Raji (cell line): ENCODE measurements at regions not wholly inside any gene's neighbourhood (a gene's known extent, or its start where the extent isn't known, plus 50 kb on each side); places are given as distances from the start of the nearest gene placed in this dataset.

Source experiments
- POLR2A ChIP-seq: IDR thresholded peaks from 2 replicates; pipeline ENCODE4 v1.6.1; 2011; ENCODE audit warnings: low read depth, low read length, control low read depth; ENCODE audit not compliant: insufficient read depth

GRCh38 chr5:54756796-54757402 is 228.5 kb downstream of the ESM1 start:
- no peak for TF ChIP-seq POLR2A

DNA sequence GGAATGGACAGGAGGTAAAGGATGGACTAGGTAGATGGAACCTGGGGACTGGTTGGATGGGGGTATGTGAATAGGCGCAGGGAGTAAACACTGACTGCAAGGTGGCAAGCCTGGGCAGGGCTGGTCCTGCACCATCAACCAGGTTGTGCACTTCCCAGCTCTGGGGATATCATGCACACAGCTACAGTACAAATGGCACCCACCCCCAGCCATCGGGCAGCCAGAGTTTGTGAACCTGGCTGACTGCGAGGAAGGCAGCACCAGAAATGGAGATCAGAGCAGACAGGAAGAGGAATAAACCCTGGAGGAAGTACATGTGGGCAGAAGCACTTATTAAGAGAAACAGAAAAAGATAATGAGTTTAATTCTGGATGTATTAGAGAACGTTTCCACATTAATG is 229.1 kb downstream of the ESM1 start:
- no peak for TF ChIP-seq POLR2A

GRCh38 chr5:54754878-54755277 is 230.5 kb downstream of the ESM1 start:
- no peak for TF ChIP-seq POLR2A

DNA sequence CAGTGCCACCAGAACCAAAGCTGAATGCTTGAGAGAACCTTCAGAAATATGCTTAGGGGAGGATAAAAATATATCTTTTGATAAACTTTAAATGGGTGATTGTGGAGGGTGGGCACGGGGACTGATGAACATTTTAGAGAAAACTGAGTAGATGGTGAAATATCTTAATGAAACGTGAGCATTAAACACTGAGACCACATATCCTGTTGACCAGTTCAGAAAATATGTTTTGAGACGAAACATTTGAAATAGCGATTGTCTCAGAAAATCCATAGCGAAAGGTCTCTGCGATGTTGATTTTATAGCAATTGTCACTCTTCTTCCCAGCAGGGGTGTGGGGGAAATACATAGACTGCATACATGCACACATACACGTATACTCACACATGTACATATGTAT is 231.0 kb downstream of the ESM1 start:
- TF ChIP-seq POLR2A, result no peak

GRCh38 chr5:54753753-54754152 is 231.6 kb downstream of the ESM1 start:
- no peak for TF ChIP-seq POLR2A

DNA sequence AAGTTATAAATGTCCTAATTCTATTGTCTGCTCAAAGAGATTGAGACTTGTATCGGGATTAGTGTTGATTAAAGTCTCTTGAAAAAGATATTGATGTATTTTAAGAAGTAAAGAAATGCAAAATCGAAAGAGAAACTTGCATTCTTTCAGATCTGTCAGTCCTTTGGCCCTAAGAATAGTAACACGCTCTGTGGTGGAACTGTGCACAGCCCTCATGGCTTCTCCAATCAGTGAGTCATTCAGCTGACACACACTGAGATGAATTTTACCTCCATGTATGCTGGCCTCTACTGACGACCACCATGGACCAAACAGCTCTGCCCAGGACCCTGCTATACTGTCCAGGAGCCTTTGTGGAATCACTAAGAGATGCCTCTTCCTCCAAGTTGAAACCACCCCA is 232.4 kb downstream of the ESM1 start:
- no peak for TF ChIP-seq POLR2A

DNA sequence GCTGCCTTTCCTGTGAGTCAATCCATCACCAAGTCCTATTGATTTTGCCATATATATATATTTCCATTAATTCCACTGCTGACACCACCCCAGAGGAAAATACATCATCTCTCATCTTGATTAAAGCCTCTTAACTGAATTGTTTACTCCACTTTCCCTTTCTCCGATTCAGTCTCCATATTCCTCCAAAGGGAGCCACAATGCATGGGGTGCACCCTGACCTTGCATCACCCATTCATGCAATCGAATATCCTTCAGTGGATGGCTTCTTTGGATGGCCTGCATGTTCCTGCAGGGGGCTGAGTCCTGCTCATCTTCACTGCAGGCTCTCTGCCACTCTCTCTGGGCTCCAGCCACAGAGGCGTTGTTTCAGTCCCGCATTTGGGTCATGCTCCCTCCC is 231.0 kb downstream of the SNX18 start:
- TF ChIP-seq POLR2A, result no peak

DNA sequence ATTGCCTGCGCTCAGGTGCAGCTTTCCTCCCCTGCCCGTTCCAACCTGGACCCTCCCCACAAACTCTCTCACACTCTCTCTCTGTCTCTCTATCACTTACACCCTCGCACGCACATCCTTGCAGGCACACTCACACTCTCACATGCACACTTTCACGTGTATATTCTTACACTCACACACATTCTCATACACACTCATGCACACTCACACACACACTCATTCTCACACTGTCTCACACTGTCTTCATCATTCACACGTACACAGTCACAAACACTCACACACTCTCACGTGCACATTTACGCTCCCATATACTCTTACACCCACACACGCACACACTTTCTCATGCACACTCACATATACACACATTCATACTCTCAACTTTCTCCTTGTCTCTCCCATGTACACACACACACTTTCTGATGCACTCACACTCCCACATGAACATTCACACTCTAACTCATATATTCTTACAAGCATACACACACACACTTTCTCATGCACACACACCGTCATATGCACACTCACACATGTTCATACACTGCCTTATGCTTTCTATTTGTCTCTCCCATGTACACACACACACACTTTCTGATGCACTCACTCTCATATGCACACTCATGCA is 229.3 kb downstream of the SNX18 start:
- TF ChIP-seq POLR2A, result no peak

DNA sequence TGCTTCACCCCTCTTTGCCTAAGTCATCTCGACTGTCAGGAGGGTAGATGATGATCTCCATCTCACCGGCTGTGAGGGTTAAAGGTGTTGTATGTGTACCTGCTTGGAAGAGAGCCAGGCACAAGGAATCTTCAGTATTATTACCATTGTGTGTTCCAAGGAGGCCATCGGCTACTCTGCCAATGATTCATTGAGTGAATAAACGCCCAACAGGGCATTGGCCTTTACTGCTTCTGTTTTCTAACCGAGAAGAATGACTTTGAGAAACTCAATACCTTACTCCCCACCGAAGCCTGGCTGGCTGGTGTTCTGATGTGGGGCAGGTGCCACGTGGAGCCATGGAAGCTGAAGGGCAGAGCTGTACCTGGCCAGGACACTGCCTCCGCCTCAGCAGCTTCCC is 228.8 kb downstream of the SNX18 start:
- no peak for TF ChIP-seq POLR2A

- TF ChIP-seq POLR2A, result no peak
These were observed 228.0 kb downstream of the SNX18 start for GRCh38 chr5:54745599-54745998.

- TF ChIP-seq POLR2A, result no peak
These were observed 226.6 kb downstream of the SNX18 start for GRCh38 chr5:54743997-54744788.

- no peak for TF ChIP-seq POLR2A
These were observed 226.0 kb downstream of the SNX18 start for GRCh38 chr5:54743581-54743980.

GRCh38 chr5:54742417-54742891 is 224.9 kb downstream of the SNX18 start:
- no peak for TF ChIP-seq POLR2A

GRCh38 chr5:54741711-54742110 is 224.2 kb downstream of the SNX18 start:
- TF ChIP-seq POLR2A, result no peak

- no peak for TF ChIP-seq POLR2A
These were observed 222.6 kb downstream of the SNX18 start for GRCh38 chr5:54740141-54740540.

DNA sequence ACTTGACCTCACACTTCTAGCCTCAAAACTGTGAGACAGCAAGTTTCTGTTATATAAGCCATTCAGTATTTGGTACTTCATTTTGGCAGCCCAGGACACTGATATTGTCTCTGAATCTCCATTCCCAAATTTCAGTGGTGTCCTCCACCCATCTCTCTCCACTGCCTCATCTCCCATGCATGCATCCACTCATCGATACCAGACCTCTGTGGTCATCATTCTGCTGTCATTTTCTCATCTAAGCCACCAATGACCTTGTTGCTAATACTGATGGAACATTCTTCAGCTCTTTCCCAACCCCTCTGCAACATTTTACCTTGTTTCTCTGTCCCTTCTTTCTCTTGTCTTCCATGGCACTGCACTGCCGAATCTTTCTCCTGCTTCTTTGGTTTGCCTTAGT is 221.8 kb downstream of the SNX18 start:
- TF ChIP-seq POLR2A, result no peak
